PC-9 (cell line): ENCODE measurements at regions not wholly inside any gene's neighbourhood (a gene's known extent, or its start where the extent isn't known, plus 50 kb on each side); places are given as distances from the start of the nearest gene placed in this dataset.

Source experiments
- EZH2 ChIP-seq: fragments of 200-600 bp; sonication (generic); IDR thresholded peaks from 2 replicates; pipeline ENCODE4 v1.8.0; 2017; ENCODE audit warnings: antibody characterized with exemption, low read depth
- TF ChIP-seq, protein P1 (sequence below): fragments of 200-600 bp; sonication (generic); conservative IDR thresholded peaks from 2 replicates; pipeline ENCODE4 v1.6.1; 2017; ENCODE audit warnings: mixed run types, antibody characterized with exemption, mild to moderate bottlenecking, moderate library complexity

GRCh38 chr2:204367466-204367865 is 177.8 kb upstream of the PARD3B start:
- TF ChIP-seq, protein P1, sequence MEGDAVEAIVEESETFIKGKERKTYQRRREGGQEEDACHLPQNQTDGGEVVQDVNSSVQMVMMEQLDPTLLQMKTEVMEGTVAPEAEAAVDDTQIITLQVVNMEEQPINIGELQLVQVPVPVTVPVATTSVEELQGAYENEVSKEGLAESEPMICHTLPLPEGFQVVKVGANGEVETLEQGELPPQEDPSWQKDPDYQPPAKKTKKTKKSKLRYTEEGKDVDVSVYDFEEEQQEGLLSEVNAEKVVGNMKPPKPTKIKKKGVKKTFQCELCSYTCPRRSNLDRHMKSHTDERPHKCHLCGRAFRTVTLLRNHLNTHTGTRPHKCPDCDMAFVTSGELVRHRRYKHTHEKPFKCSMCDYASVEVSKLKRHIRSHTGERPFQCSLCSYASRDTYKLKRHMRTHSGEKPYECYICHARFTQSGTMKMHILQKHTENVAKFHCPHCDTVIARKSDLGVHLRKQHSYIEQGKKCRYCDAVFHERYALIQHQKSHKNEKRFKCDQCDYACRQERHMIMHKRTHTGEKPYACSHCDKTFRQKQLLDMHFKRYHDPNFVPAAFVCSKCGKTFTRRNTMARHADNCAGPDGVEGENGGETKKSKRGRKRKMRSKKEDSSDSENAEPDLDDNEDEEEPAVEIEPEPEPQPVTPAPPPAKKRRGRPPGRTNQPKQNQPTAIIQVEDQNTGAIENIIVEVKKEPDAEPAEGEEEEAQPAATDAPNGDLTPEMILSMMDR, result no peak
- no peak for TF ChIP-seq EZH2
